IMR-90 (cell line): ENCODE measurements at regions not wholly inside any gene's neighbourhood (a gene's known extent, or its start where the extent isn't known, plus 50 kb on each side); places are given as distances from the start of the nearest gene placed in this dataset.
"Not testable (repeated sequence)": the region's sequence is repeated elsewhere in the genome, so short reads cannot be mapped to it uniquely, and the experiment has no call there.

Source experiments
- ATAC-seq: fragments of 200-7000 bp; cut with Tn5 transposase; 2 replicates; pipeline ENCODE4 v1.9.1; 2020; ENCODE audit warnings: low read depth, mild to moderate bottlenecking, moderate library complexity
- BruUV-seq: library from RNA; stranded (reverse); fragments of 400-500 nt; replicated peaks from 2 replicates; lab custom pipeline; 2021; lab: Mats Ljungman, UMichigan
- CTCF ChIA-PET: fragments of 300-600 bp; formaldehyde crosslinking; extraction: SDS; loops from one replicate; lab custom pipeline; 2021; ENCODE audit warnings: antibody characterized with exemption; lab: Yijun Ruan, JAX
- POLR2A ChIA-PET: fragments of 300-600 bp; sonication (Branson Sonifier 250); formaldehyde crosslinking; loops from one replicate; lab custom pipeline; 2022; ENCODE audit warnings: antibody characterized with exemption; ENCODE audit not compliant: unreplicated experiment; lab: Charles Lee
- DNase-seq: peaks from one replicate; pipeline ENCODE4 v3.0.0; 2013
- H2AFZ ChIP-seq: replicated peaks from 2 replicates; pipeline ENCODE3; 2013; ENCODE audit warnings: low read length, mild to moderate bottlenecking; ENCODE audit not compliant: poor library complexity
- H2AK5ac ChIP-seq: 2 replicates; pipeline ENCODE4 v1.6.1; 2013; ENCODE audit warnings: low read depth, low read length, inconsistent platforms
- H2AK9ac ChIP-seq: replicated peaks from 2 replicates; pipeline ENCODE3; 2013; ENCODE audit warnings: mild to moderate bottlenecking, low read depth, low read length, moderate library complexity; ENCODE audit not compliant: poor library complexity
- H2BK120ac ChIP-seq: 2 replicates; pipeline ENCODE4 v1.6.1; 2013; ENCODE audit warnings: low read depth, low read length, inconsistent platforms
- H2BK15ac ChIP-seq: 3 replicates; pipeline ENCODE4 v1.6.1; 2013; ENCODE audit warnings: low read depth, low read length, inconsistent platforms
- H2BK20ac ChIP-seq: 2 replicates; pipeline ENCODE4 v1.6.1; 2013; ENCODE audit warnings: low read depth, mild to moderate bottlenecking, inconsistent platforms, low read length, moderate library complexity
- H2BK5ac ChIP-seq: 2 replicates; pipeline ENCODE4 v1.6.1; 2013; ENCODE audit warnings: mild to moderate bottlenecking, low read depth, low read length, inconsistent platforms; ENCODE audit not compliant: poor library complexity, severe bottlenecking
- H3K14ac ChIP-seq: replicated peaks from 2 replicates; pipeline ENCODE4 v1.6.1; 2013; ENCODE audit warnings: low read depth, low read length, inconsistent platforms
- H3K18ac ChIP-seq: 2 replicates; pipeline ENCODE4 v1.6.1; 2013; ENCODE audit warnings: low read depth, low read length, control low read depth
- H3K23ac ChIP-seq: 2 replicates; pipeline ENCODE4 v1.6.1; 2013; ENCODE audit warnings: low read depth, low read length, inconsistent platforms
- H3K27ac ChIP-seq: 2 replicates; pipeline ENCODE4 v1.5.1; 2013; ENCODE audit warnings: mild to moderate bottlenecking, control low read depth, low read length; ENCODE audit not compliant: insufficient read depth
- H3K27me3 ChIP-seq: 2 replicates; pipeline ENCODE4 v1.6.1; 2013; ENCODE audit warnings: low read length; ENCODE audit not compliant: control insufficient read depth, insufficient read depth
- H3K36me3 ChIP-seq: 2 replicates; pipeline ENCODE4 v1.6.1; 2013; ENCODE audit warnings: low read length, mixed read lengths; ENCODE audit not compliant: control insufficient read depth, insufficient read depth
- H3K4ac ChIP-seq: 2 replicates; pipeline ENCODE4 v1.6.1; 2013; ENCODE audit warnings: low read depth, low read length, inconsistent platforms
- H3K4me1 ChIP-seq: 2 replicates; pipeline ENCODE4 v1.6.1; 2013; ENCODE audit warnings: low read length, mixed read lengths; ENCODE audit not compliant: control insufficient read depth, insufficient read depth
- H3K4me2 ChIP-seq: 2 replicates; pipeline ENCODE4 v1.6.1; 2013; ENCODE audit warnings: low read depth, mild to moderate bottlenecking, control low read depth, low read length, moderate library complexity
- H3K4me3 ChIP-seq: 2 replicates; pipeline ENCODE4 v1.5.1; 2013; ENCODE audit warnings: low read depth, mild to moderate bottlenecking, control low read depth, low read length, moderate library complexity; ENCODE audit not compliant: insufficient read depth
- H3K56ac ChIP-seq: 2 replicates; pipeline ENCODE4 v1.6.1; 2013; ENCODE audit warnings: low read length, inconsistent platforms; ENCODE audit not compliant: insufficient read depth; ENCODE audit errors: extremely low read depth
- H3K79me1 ChIP-seq, 2 experiments: 2 replicates each; pipeline ENCODE4 v1.6.1; 2013; ENCODE audit warnings: low read length in 2 of 2, inconsistent platforms in 1 of 2, low read depth in 1 of 2
- H3K9ac ChIP-seq: 2 replicates; pipeline ENCODE4 v1.6.1; 2013; ENCODE audit warnings: low read depth, low read length, control low read depth
- H3K9me1 ChIP-seq: 2 replicates; pipeline ENCODE4 v1.6.1; 2013; ENCODE audit warnings: low read length, inconsistent platforms; ENCODE audit not compliant: insufficient read depth
- H3K9me3 ChIP-seq: 2 replicates; pipeline ENCODE4 v1.6.1; 2013; ENCODE audit warnings: low read length; ENCODE audit not compliant: control insufficient read depth, insufficient read depth
- H4K20me1 ChIP-seq: 2 replicates; pipeline ENCODE4 v1.6.1; 2013; ENCODE audit warnings: low read length, inconsistent platforms; ENCODE audit not compliant: insufficient read depth
- H4K5ac ChIP-seq: 2 replicates; pipeline ENCODE4 v1.6.1; 2013; ENCODE audit warnings: mild to moderate bottlenecking, low read depth, low read length, control low read depth
- H4K8ac ChIP-seq, 2 experiments: 2 replicates each; pipeline ENCODE4 v1.6.1; 2013; ENCODE audit warnings: low read depth in 2 of 2, low read length in 2 of 2, control low read depth in 1 of 2, inconsistent platforms in 1 of 2
- H4K91ac ChIP-seq: 2 replicates; pipeline ENCODE4 v1.6.1; 2013; ENCODE audit warnings: low read depth, low read length, inconsistent platforms; ENCODE audit not compliant: insufficient read depth
- WGBS, 2 experiments: methylation state at CpG; one replicate each; pipeline versions ENCODE4 v1.1.5 to v1.1.7; 2013; ENCODE audit warnings: missing lambda C conversion rate in 2 of 2; ENCODE audit not compliant: insufficient read length in 1 of 2; ENCODE audit errors: extremely low coverage in 2 of 2; 5-methylcytosine and 5-hydroxymethylcytosine counted together
- dilution Hi-C: fragments of 300-500 bp; cut with HindIII; formaldehyde crosslinking; loops from one replicate; pipeline ENCODE4 v1.14.3; 2018; ENCODE audit warnings: low sequenced_read_pairs; ENCODE audit not compliant: unreplicated experiment
- in situ Hi-C: fragments of 300-500 bp; cut with MboI; formaldehyde crosslinking; loops from 3 replicates; pipeline ENCODE4 v1.14.3; 2019; ENCODE audit warnings: low sequenced_read_pairs, inconsistent platforms, mixed read lengths
- intact Hi-C: fragments of 100-400 bp; cut with micrococcal nuclease; formaldehyde crosslinking; loops from 2 replicates; pipeline ENCODE4 v1.10.0; 2022

GRCh38 chr15:88965097-88965496, 51.9 kb upstream of the MFGE8 start:
- H4K20me1 ChIP-seq, H3K4me3 ChIP-seq, H2BK15ac ChIP-seq, H2AK5ac ChIP-seq, CTCF ChIA-PET, H3K18ac ChIP-seq, H2BK120ac ChIP-seq, H3K79me1 ChIP-seq, H3K4ac ChIP-seq, intact Hi-C loops, H3K56ac ChIP-seq, H3K23ac ChIP-seq, DNase-seq, H2AK9ac ChIP-seq, H3K14ac ChIP-seq, POLR2A ChIA-PET, H3K4me2 ChIP-seq, H3K4me1 ChIP-seq, H2AFZ ChIP-seq, H3K9me3 ChIP-seq, ATAC-seq, H4K5ac ChIP-seq, BruUV-seq, H3K27me3 ChIP-seq, in situ Hi-C loops, H3K27ac ChIP-seq, H2BK20ac ChIP-seq, H3K9ac ChIP-seq, H3K36me3 ChIP-seq, dilution Hi-C loops, H3K9me1 ChIP-seq, H4K8ac ChIP-seq, H2BK5ac ChIP-seq, H4K91ac ChIP-seq: not testable (repeated sequence)
- no CpG with 5 or more reads among the region's 1 CpG for WGBS, 2 experiments
